H4 (cell line): ENCODE measurements at regions not wholly inside any gene's neighbourhood (a gene's known extent, or its start where the extent isn't known, plus 50 kb on each side); places are given as distances from the start of the nearest gene placed in this dataset.
"Not testable (repeated sequence)": the region's sequence is repeated elsewhere in the genome, so short reads cannot be mapped to it uniquely, and the experiment has no call there.

Experiments
- DNase-seq: peaks from one replicate; pipeline ENCODE4 v3.0.0-alpha.2; 2015; ENCODE audit warnings: low spot score

DNA sequence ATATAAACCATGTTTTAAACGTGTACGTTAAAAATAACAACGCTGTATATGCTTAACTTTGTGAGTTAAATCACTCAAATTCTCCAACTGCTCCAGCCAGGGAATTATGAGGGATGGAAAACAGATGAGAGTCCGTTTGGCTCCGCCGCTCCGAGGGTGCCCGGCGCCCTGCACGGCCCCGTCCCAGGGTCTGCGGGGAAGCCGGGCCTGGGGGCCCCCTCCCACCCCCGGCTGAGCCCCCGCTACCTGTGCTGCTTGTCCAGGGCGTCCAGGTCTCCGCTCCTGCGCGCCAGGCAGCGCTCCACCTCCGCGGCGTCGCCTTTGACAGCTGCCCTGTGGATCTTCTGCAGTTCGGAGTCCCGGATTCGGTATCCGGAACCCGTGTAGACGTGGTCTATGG lies 415.5 kb downstream of the FOXD4L4 start:
- not testable (repeated sequence) for DNase-seq

DNA sequence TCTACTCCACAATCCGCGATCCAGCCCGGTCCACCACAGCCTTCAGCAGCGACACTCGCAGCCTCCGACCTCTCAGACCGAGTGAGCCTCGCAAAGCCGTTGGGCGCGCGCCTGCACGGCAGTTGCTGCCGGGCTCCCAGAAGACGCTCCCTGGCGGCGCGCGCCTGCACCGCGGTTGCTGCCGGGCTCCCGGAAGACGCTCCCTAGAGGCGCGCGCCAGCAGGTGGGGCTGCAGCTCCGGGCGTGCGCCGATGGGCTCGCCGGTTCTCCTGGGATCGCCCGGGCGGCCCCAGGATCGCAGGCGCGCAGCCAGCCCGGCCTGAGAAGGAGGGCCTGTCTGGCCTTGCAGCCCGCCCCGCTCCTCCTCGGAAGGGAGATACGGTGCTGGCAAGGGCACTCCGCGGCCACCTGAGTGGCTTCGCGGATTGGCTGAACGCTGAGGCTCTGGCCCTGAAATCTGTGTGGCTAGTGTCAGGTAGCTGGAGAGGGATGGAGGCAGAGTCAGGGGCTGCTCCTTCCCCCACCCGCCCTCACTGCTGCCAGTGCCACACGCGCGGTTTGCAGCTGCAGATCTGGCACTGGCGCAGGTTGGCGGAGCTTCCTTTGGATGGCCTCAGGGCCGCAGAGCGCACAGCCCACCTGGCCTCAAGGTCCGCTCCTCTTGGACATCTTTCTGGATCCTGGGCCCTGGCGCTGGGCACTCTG lies 416.2 kb downstream of the FOXD4L4 start:
- peak; percentile 60 for DNase-seq

- DNase-seq, result not testable (repeated sequence)
Observed at GRCh38 chr9:66153971-66154691, 417.2 kb downstream of the FOXD4L4 start.

DNA sequence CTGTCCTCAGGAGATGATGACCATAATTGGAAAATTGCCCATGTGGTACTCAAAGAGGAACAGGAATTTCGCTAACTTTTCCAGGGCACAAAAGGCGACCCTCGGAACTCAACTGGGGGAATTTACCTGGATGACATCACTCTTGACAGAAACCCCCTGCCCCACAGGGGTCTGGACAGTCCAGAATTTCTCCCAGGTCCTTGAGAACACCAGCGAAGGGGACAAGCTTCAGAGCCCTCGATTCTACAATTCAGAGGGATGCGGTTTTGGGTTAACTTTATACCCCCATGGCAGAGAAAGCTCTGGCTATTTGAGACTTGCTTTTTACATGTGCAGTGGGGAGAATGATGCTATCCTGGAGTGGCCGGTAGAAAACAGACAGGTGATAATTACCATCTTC lies 445.4 kb downstream of the FOXD4L4 start:
- not testable (repeated sequence) for DNase-seq

DNA sequence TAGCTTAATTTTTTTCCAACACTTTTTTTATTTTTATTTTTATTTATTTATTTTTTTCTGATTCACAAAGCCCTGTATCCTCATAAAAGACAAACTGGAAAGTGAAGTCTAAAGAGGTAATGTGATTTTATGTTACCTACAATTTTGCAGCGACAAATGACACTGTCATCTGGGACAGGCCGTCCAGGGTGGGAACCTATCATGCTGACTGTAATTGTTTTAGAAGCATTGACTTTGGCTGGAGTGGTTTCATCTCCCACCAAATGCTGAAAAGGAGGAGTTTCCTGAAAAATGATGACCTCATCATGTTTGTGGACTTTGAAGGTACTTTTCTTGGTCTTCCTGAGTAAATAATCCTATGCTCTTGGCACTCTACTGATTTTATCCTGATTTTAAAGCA lies 446.7 kb downstream of the FOXD4L4 start:
- DNase-seq, result not testable (repeated sequence)

GRCh38 chr9:66197199-66197598 lies 460.3 kb downstream of the FOXD4L4 start:
- not testable (repeated sequence) for DNase-seq

DNA sequence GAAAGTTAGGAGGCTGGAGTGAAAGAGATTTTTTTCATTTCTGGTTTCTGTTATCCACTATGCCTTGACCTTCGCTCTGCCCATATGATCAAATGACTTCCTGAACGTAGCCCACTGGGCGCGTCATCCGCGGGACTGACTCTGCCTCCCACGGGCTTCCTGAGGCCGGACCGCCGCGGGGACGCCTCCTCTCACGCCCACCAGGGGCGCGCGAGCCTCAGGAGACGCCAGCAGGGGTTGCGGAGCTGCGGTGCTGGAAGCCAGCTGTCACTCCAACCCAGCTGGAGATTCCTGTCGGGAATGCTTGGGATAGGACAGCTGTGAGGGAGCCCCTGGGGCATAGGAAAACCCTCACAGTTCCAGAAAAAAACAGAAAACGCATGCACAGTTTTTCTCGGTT lies 461.5 kb downstream of the FOXD4L4 start:
- not testable (repeated sequence) for DNase-seq

DNA sequence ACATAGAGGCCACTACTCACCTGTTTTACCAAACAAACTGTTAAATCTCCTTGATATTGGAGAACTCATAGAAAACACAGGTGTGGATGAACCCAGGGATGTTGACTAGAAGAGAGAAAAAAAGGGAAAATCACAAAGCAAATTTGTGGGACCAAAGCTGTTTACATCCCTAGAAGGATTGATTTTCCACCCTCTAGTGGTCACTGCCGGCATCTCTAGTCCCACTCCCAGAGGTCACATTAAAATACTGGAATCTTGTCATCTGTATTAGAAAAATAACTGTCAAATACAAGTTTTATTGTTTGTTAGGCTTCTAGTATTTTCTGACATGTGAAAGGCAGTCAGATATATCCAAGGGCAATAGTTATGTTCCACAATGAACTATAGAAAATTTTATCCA lies 469.7 kb downstream of the FOXD4L4 start:
- DNase-seq, result not testable (repeated sequence)

DNA sequence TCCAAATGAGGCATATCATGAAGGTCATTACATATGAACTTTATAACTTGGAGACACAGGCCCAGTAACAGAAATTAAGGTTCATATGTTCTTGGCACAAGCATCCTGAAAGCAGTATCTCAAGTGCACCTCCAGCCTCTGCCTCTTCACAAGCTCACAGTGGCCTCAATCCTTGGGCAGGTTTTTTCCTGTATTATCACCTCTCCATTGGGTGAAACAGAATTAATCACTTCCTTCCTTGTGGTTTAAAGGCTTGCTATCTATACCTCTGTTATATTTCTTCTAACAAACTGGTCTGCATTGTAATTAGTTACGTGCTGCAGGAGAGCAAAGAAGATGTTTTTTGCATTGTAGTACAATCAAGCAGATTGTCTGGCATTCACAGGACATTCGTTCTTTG lies 471.0 kb downstream of the FOXD4L4 start:
- DNase-seq, result not testable (repeated sequence)

DNA sequence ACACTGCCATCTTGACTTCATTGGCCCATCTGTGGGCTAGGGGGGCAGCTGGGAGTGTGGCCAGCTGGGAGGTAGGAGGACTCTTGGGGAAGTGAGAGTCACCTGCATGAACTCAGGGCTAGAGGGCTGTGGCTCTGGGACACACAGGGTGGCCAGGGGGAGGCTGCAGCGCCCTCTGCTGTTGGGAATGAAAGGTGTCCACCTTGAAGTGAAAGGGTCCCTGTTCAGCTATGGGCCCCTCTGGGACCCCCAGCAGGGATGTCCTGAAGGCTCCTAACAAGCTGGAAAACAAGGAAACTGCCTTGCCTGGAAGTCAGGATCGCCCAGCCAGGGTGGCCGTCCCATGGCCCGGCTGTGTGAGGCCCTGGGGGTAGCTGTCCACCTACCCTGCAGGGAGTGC lies 507.8 kb downstream of the FOXD4L4 start:
- not testable (repeated sequence) for DNase-seq

- peak; percentile 0 for DNase-seq
Observed at GRCh38 chr9:66245481-66245880, 508.5 kb downstream of the FOXD4L4 start.

- DNase-seq, result not testable (repeated sequence)
Observed at GRCh38 chr9:66257581-66257980, 520.6 kb downstream of the FOXD4L4 start.

GRCh38 chr9:66261576-66261975 lies 524.6 kb downstream of the FOXD4L4 start:
- not testable (repeated sequence) for DNase-seq

DNA sequence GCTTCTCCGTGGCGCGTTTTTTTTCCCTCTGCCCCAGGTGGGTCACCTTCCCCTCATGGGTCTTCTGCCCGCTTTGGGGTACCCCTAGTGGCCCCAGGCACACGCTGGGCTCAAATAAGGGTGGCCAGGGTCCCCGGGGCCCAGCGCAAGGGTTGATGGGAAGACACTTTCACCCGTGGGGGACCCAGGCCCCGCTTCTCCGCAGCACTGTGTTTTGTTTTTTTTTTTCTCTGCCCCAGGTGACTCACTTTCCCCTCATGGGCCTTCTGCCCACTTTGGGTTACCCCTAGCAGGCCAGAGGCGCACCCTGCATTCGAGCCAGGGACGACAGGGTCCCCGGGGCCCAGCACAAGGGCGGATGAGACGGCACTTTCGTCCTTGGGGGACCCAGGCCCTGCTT lies 526.7 kb downstream of the FOXD4L4 start:
- DNase-seq, result peak; percentile 0

DNA sequence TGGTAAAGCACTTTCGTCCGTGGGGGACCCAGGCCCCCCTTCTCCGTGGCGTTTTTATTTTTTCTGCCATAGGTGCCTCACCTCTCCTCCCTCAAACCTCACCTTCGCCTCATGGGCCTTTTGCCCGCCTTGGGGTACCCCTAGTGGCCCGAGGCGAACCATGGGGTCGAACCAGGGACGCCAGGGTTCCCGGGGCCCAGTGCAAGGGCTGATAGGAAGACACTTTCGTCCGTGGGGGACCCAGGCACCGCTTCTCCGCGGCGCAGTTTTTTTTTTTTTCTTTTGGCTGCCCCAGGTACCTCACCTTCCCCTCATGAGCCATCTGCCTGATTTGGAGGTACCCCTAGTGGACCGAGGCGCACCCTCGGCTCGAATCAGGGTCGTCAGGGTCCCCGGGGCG lies 527.8 kb downstream of the FOXD4L4 start:
- DNase-seq, result peak; percentile 0

DNA sequence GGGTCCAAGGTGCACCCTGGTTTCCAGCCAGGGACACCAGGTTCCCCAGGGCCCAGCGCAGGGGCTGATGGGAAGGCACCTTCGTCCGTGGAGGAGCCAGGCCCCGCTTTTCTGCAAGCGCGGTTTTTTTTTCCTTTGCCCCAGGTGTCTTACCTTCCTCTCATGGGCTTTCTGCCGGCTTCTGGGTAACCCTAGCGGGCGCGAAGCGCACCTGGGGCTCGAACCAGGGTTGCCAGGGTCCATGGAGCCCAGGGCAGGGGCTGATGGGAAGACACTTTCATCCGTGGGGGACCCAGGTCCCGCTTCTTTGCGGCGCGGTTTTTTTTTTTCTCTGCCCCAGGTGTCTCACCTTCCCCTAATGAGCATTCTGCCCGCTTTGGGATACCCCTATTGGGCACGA lies 529.3 kb downstream of the FOXD4L4 start:
- DNase-seq, result peak; percentile 0

DNA sequence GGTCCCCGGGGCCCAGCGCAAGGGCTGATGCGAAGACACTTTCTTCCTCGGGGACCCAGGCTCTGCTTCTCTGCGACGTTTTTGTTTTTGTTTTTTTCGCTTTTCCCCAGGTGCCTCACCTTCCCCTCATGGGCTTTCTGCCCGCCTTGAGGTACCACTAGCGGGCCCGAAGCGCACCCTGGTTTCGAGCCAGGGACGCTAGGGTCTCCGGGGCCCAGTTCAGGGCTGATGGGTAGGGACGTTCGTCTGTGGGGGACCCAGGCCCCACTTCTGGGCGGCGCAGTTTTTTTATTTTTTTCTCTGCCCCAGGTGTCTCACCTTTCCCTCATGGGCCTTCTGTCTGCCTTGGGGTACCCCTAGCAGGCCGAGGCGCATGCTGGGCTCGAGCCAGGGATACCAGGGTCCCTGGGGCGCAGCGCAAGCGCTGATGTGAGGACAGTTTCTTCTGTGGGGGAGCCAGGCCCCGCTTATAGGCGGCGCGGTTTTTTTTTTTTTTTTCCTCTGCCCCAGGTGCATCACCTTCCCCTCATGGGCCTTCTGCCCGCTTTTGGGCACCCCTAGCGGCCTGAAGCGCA lies 530.0 kb downstream of the FOXD4L4 start:
- DNase-seq, result not testable (repeated sequence)

DNA sequence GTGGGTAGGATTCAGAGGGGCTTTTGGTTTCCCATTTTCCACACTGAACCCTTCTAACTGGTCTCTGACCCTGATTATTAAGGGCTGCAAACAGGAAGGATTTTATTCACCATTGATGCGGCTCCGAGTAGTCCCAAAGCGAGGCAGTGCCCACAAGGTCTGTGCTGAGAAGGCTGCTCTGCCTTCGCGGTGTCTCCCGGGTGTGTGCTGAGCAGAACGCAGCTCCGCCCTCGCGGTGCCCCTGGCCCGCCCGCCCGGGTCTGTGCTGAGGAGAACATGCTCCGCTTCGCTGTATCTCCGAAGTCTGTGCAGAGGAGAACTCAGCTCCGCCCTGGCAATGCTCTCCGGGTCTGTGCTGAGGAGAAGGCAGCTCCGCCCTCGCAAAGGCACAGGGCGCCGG lies 530.7 kb downstream of the FOXD4L4 start:
- not testable (repeated sequence) for DNase-seq

- not testable (repeated sequence) for DNase-seq
Observed at GRCh38 chr9:66269024-66269423, 532.1 kb downstream of the FOXD4L4 start.

GRCh38 chr9:66269783-66270182 lies 532.8 kb downstream of the FOXD4L4 start:
- not testable (repeated sequence) for DNase-seq

DNA sequence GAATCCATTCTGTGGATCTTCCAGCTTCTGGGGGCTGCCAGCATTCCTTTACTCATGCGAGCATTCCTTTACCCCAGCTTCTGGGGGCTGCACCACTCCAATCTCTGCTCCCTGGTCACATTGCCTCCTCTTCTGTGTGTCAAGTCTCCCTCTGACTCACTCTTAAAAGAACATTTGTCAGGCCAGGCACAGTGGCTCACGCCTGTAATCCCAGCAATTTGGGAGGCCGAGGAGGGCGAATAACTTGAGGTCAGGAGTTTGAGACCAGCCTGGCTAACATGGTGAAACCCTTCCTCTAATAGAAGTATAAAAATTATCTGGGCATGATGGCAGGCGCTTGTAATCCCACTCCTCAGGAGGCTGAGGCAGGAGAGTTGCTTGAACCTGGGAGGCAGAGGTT lies 541.9 kb downstream of the FOXD4L4 start:
- not testable (repeated sequence) for DNase-seq
